Left lung (tissue), 4 donors: ENCODE measurements at regions not wholly inside any gene's neighbourhood (a gene's known extent, or its start where the extent isn't known, plus 50 kb on each side); places are given as distances from the start of the nearest gene placed in this dataset.
A peak's percentile ranks its signal among the peaks of the same experiment; 100 is the strongest.

Experiments used
- ATAC-seq: fragments of 200-7000 bp; cut with Tn5 transposase; one replicate; pipeline ENCODE4 v1.9.1; 2020; ENCODE audit warnings: moderate library complexity
- DNase-seq, 4 donors: peaks; one replicate each; pipeline ENCODE4 v3.0.0-alpha.2; 2013 to 2020
- H3K27ac ChIP-seq, 2 donors: fragments of 200-600 bp; sonication (generic) in 1 of 2; one replicate each; pipeline versions ENCODE4 v1.5.0 to v1.8.0; 2020 to 2021
- H3K27me3 ChIP-seq, 2 donors: fragments of 200-600 bp; sonication (generic) in 1 of 2; one replicate each; pipeline versions ENCODE4 v1.5.0 to v1.8.0; 2020 to 2021
- H3K36me3 ChIP-seq, 2 donors: fragments of 200-600 bp; sonication (generic) in 1 of 2; one replicate each; pipeline versions ENCODE4 v1.5.0 to v1.8.0; 2020 to 2021
- H3K4me1 ChIP-seq, 2 donors: fragments of 200-600 bp; one replicate each; pipeline ENCODE4 v1.8.0; 2021
- H3K4me3 ChIP-seq, 2 donors: fragments of 200-600 bp; sonication (generic) in 1 of 2; one replicate each; pipeline versions ENCODE4 v1.5.0 to v1.8.0; 2020 to 2021; ENCODE audit warnings: mild to moderate bottlenecking in 1 of 2
- H3K9me3 ChIP-seq, 2 donors: fragments of 200-600 bp; sonication (generic) in 1 of 2; one replicate each; pipeline versions ENCODE4 v1.5.0 to v1.8.0; 2020 to 2021
- CTCF ChIP-seq, 2 donors: fragments of 200-600 bp; sonication (generic) in 1 of 2; IDR thresholded peaks; one replicate each; pipeline versions ENCODE4 v1.5.0 to v1.8.0; 2021; ENCODE audit warnings: antibody characterized with exemption in 2 of 2
- intact Hi-C, 2 donors: fragments of 100-400 bp; cut with DNase I; formaldehyde crosslinking; loops; one replicate each; pipeline versions ENCODE4 v1.11.2 to v1.14.2; 2022
- donor health status: DM: no; HTN: yes; CAD: no.
- donor health status: DM: no; HTN: no; CAD: no.

- DNase-seq (no peak), ATAC-seq (no peak)
- TF ChIP-seq CTCF (IDR thresholded peaks at IDR 0.05), result no peak
- intact Hi-C loops, result no loop called here
- no peak overlapping the region for H3K4me3 ChIP-seq
- no peaks in the 10 kb centered on the region for H3K4me1 ChIP-seq
- peaks cover 0 to 16% of the 10 kb centered on the region in 2 donors for H3K9me3 ChIP-seq
- no peak overlapping the region for H3K27ac ChIP-seq
- H3K36me3 ChIP-seq, result no peaks in the 10 kb centered on the region
- H3K27me3 ChIP-seq, result no peaks in the 10 kb centered on the region
These were observed 628.3 kb upstream of the GRAMD2B start for GRCh38 chr5:125794922-125795321.

- DNase-seq (peak in 2 of 4 donors; percentile 32 to 60), ATAC-seq (no peak)
- Histone ChIP-seq H3K4me3 (no peak overlapping the region), H3K27me3 (no peaks in the 10 kb centered on the region), H3K9me3 (peaks cover 0 to 16% of the 10 kb centered on the region in 2 donors), H3K27ac (no peak overlapping the region), H3K36me3 (no peaks in the 10 kb centered on the region), H3K4me1 (no peaks in the 10 kb centered on the region)
- no peak for TF ChIP-seq CTCF (IDR thresholded peaks at IDR 0.05)
- intact Hi-C loops, result no loop called here
These were observed 624.9 kb upstream of the GRAMD2B start for GRCh38 chr5:125798307-125798706.

GRCh38 chr5:125812651-125813050 is 610.6 kb upstream of the GRAMD2B start:
- no peak for DNase-seq
- no peak overlapping the region for H3K27ac ChIP-seq
- no peak for ATAC-seq
- H3K4me1 ChIP-seq, result no peaks in the 10 kb centered on the region
- TF ChIP-seq CTCF (IDR thresholded peaks at IDR 0.05), result no peak
- no peaks in the 10 kb centered on the region for H3K27me3 ChIP-seq
- intact Hi-C loops, result no loop called here
- H3K4me3 ChIP-seq, result no peak overlapping the region
- H3K9me3 ChIP-seq, result peaks cover 0 to 6% of the 10 kb centered on the region in 2 donors
- no peaks in the 10 kb centered on the region for H3K36me3 ChIP-seq

GRCh38 chr5:125813221-125813974 is 609.8 kb upstream of the GRAMD2B start:
- Histone ChIP-seq H3K4me3 (no peak overlapping the region), H3K27ac (no peak overlapping the region), H3K36me3 (no peaks in the 10 kb centered on the region), H3K27me3 (no peaks in the 10 kb centered on the region), H3K4me1 (no peaks in the 10 kb centered on the region), H3K9me3 (peaks cover 0 to 6% of the 10 kb centered on the region in 2 donors)
- DNase-seq (no peak), ATAC-seq (no peak)
- intact Hi-C loops, result no loop called here
- no peak for TF ChIP-seq CTCF (IDR thresholded peaks at IDR 0.05)

- DNase-seq, result no peak
- no peak for ATAC-seq
These were observed 609.1 kb upstream of the GRAMD2B start for GRCh38 chr5:125814119-125814518.

More at GRCh38 chr5:125814119-125814518, 609.1 kb upstream of the GRAMD2B start:
- intact Hi-C loops, result no loop called here
- Histone ChIP-seq H3K9me3 (peaks cover 0 to 6% of the 10 kb centered on the region in 2 donors), H3K36me3 (no peaks in the 10 kb centered on the region), H3K27me3 (no peaks in the 10 kb centered on the region), H3K4me1 (no peaks in the 10 kb centered on the region), H3K27ac (no peak overlapping the region), H3K4me3 (no peak overlapping the region)
- no peak for TF ChIP-seq CTCF (IDR thresholded peaks at IDR 0.05)
